ENCODE measurements at regions not wholly inside any gene's neighbourhood (a gene's known extent, or its start where the extent isn't known, plus 50 kb on each side); places are given as distances from the start of the nearest gene placed in this dataset.

DNA sequence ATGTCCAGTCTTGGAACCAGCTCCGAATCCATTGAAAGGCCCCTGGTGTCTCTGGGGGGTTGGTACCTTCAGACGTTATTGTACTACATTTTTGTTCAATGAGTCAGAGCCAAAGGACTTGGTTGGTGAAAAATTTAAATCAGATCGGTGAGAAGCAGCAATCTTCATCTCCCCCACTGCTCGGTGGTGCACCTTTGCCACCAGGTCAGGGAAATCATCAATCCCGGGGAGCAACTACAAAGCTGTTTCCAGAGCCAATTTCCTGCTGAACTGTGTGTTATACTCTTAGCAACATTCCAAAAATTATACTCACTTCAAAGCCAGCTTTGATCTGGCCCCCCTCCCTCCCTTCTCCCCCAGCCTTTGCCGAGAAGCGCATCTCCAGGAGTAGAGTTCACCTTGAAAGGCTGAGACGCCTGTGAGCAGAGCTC lies 375.2 kb upstream of the WWC1 start:
- Histone ChIP-seq H4K20me1 (ENCODE audit: control insufficient read depth, extremely low read depth, insufficient read depth, low read length) (peaks cover 13% of the 10 kb centered on the region), H3K9ac (ENCODE audit: control insufficient read depth, extremely low read depth, insufficient read depth, low read length) (no peak overlapping the region), H2AFZ (ENCODE audit: control insufficient read depth, low read length) (no peak overlapping the region), H3K9me1 (ENCODE audit: control insufficient read depth, extremely low read depth, insufficient read depth, low read length) (no peaks in the 10 kb centered on the region), H3K36me3 (ENCODE audit: control insufficient read depth in 2 of 2, extremely low read depth in 1 of 2, insufficient read depth in 2 of 2, low read length in 2 of 2) (peaks cover 8 to 10% of the 10 kb centered on the region in 2 experiments), H3K4me2 (ENCODE audit: control insufficient read depth, extremely low read depth, insufficient read depth, low read depth, low read length) (no peak overlapping the region), H3K79me2 (ENCODE audit: control insufficient read depth, insufficient read depth, low read length) (peaks cover 91% of the 10 kb centered on the region), H3K27me3 (ENCODE audit: control insufficient read depth, extremely low read depth, insufficient read depth, low read length) (no peaks in the 10 kb centered on the region), H3K4me1 (ENCODE audit: control insufficient read depth, extremely low read depth, insufficient read depth, low read length) (peaks cover 10% of the 10 kb centered on the region), H3K4me3 (ENCODE audit: control insufficient read depth in 2 of 3, extremely low read depth in 1 of 3, insufficient read depth in 2 of 3, low read depth in 1 of 3, low read length in 3 of 3) (no peak overlapping the region), H3K9me3 (ENCODE audit: control insufficient read depth, low read depth, low read length) (no peaks in the 10 kb centered on the region), H3K27ac (ENCODE audit: control insufficient read depth, insufficient read depth, low read length) (no peak overlapping the region)
- DNase-seq (ENCODE audit: low read depth, low spot score) (no peak), FAIRE-seq (peak; percentile 9)
- TF ChIP-seq EZH2 (IDR thresholded peaks at IDR 0.05; ENCODE audit: low read length): no peak
- TF ChIP-seq, protein P1, sequence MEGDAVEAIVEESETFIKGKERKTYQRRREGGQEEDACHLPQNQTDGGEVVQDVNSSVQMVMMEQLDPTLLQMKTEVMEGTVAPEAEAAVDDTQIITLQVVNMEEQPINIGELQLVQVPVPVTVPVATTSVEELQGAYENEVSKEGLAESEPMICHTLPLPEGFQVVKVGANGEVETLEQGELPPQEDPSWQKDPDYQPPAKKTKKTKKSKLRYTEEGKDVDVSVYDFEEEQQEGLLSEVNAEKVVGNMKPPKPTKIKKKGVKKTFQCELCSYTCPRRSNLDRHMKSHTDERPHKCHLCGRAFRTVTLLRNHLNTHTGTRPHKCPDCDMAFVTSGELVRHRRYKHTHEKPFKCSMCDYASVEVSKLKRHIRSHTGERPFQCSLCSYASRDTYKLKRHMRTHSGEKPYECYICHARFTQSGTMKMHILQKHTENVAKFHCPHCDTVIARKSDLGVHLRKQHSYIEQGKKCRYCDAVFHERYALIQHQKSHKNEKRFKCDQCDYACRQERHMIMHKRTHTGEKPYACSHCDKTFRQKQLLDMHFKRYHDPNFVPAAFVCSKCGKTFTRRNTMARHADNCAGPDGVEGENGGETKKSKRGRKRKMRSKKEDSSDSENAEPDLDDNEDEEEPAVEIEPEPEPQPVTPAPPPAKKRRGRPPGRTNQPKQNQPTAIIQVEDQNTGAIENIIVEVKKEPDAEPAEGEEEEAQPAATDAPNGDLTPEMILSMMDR (optimal IDR thresholded peaks at IDR 0.05 in 1 of 3, IDR thresholded peaks at IDR 0.05 in 1 of 3, conservative IDR thresholded peaks at IDR 0.05 in 1 of 3; ENCODE audit: extremely low read depth in 1 of 3, insufficient read depth in 2 of 3, low read length in 3 of 3): no peak
- dilution Hi-C loops (cut with MboI; ENCODE audit: extremely low pct_ligation_motif_present, low sequenced_read_pairs): no loop called here

DNA sequence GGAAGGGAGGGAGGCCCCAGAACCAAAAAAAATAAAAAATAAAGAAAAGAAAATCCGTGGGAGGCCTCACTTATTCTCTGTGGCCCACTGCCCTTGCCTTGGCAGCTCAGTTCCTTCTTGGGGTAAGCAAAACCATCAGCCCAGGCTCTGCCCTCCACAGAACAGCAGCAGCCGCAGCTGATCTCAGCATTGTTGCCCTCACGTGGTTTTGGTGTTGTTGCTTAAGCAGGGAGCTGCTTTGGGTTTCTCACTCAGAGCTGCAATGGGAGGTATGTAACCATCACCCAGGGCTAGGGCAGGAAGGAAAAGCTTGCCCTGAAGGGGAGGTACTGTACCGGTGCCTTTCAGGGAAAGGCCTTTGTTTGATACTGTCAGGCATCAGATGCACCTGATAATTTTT lies 374.7 kb upstream of the WWC1 start:
- H3K79me2 ChIP-seq (ENCODE audit: control insufficient read depth, insufficient read depth, low read length): peaks cover 90% of the 10 kb centered on the region
- no peak overlapping the region for H3K9ac ChIP-seq (ENCODE audit: control insufficient read depth, extremely low read depth, insufficient read depth, low read length)
- H3K9me3 ChIP-seq (ENCODE audit: control insufficient read depth, low read depth, low read length): no peaks in the 10 kb centered on the region
- H3K4me1 ChIP-seq (ENCODE audit: control insufficient read depth, extremely low read depth, insufficient read depth, low read length): peaks cover 10% of the 10 kb centered on the region
- peaks cover 9% of the 10 kb centered on the region for H4K20me1 ChIP-seq (ENCODE audit: control insufficient read depth, extremely low read depth, insufficient read depth, low read length)
- no peak for DNase-seq (ENCODE audit: low read depth, low spot score)
- no peak overlapping the region for H3K4me3 ChIP-seq (ENCODE audit: control insufficient read depth in 2 of 3, extremely low read depth in 1 of 3, insufficient read depth in 2 of 3, low read depth in 1 of 3, low read length in 3 of 3)
- no peak overlapping the region for H2AFZ ChIP-seq (ENCODE audit: control insufficient read depth, low read length)
- peaks cover 8 to 10% of the 10 kb centered on the region in 2 experiments for H3K36me3 ChIP-seq (ENCODE audit: control insufficient read depth in 2 of 2, extremely low read depth in 1 of 2, insufficient read depth in 2 of 2, low read length in 2 of 2)
- FAIRE-seq: peak; percentile 62
- TF ChIP-seq, protein P1 (optimal IDR thresholded peaks at IDR 0.05 in 1 of 3, IDR thresholded peaks at IDR 0.05 in 1 of 3, conservative IDR thresholded peaks at IDR 0.05 in 1 of 3; ENCODE audit: extremely low read depth in 1 of 3, insufficient read depth in 2 of 3, low read length in 3 of 3): no peak
- no peak for TF ChIP-seq EZH2 (IDR thresholded peaks at IDR 0.05; ENCODE audit: low read length)
- H3K27ac ChIP-seq (ENCODE audit: control insufficient read depth, insufficient read depth, low read length): no peak overlapping the region
- dilution Hi-C loops (cut with MboI; ENCODE audit: extremely low pct_ligation_motif_present, low sequenced_read_pairs): no loop called here
- H3K4me2 ChIP-seq (ENCODE audit: control insufficient read depth, extremely low read depth, insufficient read depth, low read depth, low read length): no peak overlapping the region
- H3K9me1 ChIP-seq (ENCODE audit: control insufficient read depth, extremely low read depth, insufficient read depth, low read length): no peaks in the 10 kb centered on the region
- H3K27me3 ChIP-seq (ENCODE audit: control insufficient read depth, extremely low read depth, insufficient read depth, low read length): no peaks in the 10 kb centered on the region

Data from keratinocyte (primary cell).